UCSD-AML1 (cell line): ENCODE measurements at regions not wholly inside any gene's neighbourhood (a gene's known extent, or its start where the extent isn't known, plus 50 kb on each side); places are given as distances from the start of the nearest gene placed in this dataset.
"Not testable (repeated sequence)": the region's sequence is repeated elsewhere in the genome, so short reads cannot be mapped to it uniquely, and the experiment has no call there.

ENCODE experiments used
- DNase-seq: peaks from one replicate; lab custom pipeline; 2025; ENCODE audit not compliant: unreplicated experiment; lab: John Stamatoyannopoulos, UW

DNA sequence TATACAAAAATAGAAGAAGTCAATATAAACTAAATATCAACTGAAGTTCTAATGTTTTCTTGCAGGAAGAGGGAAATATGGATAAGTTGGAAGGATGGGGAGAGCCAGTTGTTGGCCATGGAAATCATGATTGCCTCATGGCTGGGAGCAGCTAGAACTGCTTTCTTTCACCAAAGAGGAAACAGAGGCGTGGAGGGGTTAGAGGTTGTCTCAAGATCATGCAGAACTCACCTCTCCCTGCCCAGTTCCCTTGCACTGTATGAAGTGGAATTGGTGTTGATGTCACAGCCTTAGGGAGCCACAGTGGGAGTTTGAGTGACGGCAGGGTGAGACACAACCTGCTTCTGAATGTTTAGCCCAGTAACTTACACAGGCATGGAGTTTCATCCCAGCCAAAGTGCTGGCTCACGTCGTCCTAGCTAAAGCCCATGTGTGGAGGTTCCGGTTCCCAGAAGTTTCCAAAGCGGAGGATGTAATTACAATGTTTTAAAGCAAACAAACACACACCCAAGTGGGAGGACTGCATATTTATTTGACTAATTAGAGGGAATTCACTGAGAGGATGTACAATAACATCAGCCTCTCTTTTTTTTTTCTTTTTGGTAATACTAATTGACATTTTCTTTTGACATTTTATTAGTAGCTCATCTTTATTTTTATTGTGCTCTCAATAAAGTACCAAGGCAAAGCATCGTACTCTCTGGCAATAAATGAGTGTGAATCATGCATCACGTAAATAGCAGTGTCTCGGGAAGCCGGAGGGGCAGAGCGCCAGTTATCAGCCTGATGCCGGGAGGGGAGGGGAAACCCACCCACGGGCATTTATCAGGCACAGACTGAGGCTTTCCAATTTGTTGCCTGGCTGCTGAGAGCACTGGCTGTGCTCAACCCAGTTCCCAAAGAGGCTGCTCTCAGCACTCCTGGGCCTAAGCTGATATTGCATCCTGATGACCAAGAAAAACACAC lies 118.7 kb upstream of the CDH5 start:
- no peak for DNase-seq

DNA sequence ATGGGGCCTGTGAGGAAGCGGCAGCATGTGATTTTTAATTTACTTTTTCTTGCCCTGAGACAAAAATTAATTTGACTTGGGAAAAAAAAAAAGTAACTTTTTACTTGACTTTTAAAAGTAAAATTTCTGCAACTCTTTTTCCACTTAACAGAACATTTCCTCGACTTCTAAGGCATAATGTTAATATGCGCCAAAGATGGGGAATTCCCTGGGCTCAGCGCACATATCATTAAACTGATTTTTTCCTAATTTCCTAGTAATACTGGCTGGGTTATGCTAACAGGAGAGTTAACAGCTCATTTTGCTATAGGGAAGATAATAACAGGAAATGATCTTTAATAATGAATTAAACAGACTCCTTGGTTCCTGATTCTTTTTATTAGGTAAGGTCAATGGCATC lies 120.6 kb upstream of the CDH5 start:
- DNase-seq = no peak

DNA sequence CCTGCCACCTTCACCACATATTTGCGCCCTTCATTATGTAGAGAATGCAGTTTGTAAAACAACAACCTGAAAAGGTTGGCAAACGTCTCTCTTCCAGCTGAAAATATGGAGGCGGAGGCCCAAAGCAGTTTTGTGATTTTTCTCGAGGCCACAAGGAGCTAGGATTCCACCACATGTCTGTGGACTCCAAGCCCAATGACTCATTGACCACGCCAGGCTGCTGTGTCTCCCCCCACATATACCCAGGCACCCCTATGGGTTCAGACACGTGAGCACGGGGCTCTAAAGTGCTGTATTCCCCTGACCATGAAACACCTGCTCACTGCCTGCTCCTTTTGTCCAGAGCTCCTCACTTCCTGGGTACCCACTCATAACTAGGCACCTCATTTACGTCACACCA lies 121.4 kb upstream of the CDH5 start:
- no peak for DNase-seq

DNA sequence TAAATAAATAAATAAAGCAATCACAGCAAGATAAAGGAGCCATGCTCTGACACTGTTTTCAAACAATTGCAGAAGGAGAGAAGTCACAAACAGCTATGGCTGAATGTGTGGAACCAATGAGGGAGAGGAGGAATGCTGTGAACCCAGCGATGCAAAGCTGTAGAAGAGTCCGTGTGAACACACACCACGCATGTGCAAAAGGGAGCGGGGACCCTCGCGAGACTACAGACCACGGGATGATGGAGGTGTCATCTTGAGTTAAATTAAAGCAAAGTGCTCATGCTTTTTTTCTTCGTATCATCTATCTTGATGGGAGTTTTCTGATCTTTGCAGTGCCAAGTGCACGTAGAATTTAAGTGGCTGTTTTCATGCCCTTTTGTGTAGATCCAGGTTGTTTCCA lies 123.8 kb upstream of the CDH5 start:
- DNase-seq = no peak

DNA sequence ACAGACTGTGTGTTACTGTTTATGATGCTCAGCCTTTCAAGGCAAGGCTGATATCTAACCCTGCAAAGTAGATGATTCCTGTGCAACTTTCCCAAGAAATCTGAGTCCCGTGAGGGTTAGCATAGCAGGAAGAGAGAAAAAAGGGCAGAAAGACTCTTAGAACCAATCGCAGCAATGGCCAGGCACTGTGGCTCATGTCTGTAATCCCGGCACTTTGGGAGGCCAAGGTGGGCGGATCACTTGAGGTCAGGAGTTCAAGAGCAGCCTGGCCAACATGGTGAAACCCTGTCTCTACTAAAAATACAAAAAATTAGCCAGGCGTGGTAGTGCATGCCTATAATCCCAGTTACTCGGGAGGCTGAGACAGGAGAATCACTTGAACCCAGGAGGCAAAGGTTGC lies 124.3 kb upstream of the CDH5 start:
- not testable (repeated sequence) for DNase-seq

DNA sequence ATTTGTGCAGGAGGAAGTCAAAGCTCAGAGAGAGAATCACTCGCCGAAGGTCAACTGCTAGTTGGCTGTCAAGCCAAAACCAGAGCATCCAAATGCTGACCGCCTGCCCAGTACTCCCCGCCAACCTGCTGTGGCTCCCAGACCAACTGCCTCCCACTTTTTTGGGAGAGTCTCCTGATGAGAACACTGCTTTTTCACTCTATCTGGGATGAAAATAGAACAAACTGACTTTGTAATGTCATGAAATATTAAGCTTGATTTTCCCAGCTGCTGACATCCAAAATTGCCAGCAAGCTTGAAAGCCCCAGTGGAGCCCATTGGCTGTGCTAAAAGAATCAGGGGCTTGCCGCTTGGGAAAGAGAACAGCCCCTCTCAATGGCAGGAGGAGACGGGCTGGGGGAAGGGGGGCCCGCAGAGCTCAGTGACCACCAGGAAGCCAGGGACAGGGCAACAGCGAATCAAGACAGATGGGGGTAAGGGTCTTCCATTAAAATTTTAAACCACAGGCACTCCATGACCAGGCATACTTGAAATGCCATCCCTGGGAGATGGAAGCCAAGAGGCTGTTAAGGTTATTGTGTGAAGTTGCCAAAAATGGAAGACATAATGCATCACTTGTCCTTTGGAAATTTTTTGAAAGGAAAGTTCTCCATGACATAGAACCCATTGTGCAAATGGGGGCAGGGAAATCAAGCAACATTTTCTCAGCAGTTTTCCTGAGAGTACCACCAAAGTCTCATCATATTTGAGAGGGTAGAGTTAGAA lies 125.7 kb upstream of the CDH5 start:
- DNase-seq = no peak

DNA sequence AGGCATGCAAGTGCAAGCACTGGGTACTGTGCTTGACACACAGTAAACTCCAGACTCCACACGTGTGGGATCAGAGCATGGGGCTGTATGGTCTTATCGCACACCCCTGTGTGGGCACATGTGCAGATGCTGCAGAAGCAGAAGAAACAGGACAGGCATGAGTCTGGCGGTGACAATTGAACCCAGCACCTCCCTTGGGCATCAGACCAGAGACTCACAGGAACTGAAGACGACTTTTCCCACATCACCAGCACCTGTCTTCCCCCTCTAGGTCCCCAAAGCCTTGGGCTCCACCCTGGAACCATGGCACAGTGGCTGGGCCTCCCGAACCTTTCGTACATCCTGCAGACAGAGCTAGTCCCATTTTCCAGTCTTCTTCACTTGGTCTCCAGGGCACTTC lies 126.4 kb upstream of the CDH5 start:
- no peak for DNase-seq

DNA sequence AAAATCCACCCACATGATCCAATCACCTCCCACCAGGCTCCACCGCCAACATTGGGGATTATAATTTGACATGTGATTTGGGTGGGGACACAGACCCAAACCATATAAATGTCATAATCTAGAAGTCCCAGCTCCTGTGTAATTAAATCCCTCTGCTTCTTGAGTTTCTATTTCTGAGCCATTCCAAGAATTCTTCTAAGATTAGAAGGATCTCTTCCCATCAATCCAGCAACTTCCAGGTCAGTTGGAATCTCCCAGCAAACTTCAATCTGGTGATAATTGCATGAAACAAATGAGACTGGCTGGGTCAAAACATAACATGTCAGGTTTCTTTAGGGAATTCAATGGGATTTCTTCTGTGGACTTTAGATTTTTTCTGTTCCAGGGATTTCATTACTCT lies 127.8 kb upstream of the CDH5 start:
- DNase-seq = no peak

DNA sequence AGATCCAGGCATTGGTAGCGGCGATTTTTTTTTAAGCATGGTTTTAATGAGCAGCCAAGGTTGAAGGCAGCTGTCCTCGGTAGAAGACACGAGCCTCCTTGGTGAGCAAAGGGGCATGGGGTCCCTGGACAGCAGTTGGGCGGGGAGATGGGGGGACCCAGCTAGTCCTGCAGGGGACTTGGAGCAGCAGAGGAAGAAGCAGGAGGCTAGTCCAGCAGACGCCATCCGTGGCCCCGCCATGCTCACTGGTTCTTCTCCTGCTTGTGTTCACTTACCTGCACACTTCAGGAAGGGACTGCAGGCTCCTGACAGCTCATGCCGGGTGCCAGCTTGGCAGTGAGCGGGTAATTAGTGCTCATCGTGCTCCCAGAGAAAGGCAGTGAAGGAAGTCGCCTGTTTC lies 130.2 kb upstream of the CDH5 start:
- no peak for DNase-seq

DNA sequence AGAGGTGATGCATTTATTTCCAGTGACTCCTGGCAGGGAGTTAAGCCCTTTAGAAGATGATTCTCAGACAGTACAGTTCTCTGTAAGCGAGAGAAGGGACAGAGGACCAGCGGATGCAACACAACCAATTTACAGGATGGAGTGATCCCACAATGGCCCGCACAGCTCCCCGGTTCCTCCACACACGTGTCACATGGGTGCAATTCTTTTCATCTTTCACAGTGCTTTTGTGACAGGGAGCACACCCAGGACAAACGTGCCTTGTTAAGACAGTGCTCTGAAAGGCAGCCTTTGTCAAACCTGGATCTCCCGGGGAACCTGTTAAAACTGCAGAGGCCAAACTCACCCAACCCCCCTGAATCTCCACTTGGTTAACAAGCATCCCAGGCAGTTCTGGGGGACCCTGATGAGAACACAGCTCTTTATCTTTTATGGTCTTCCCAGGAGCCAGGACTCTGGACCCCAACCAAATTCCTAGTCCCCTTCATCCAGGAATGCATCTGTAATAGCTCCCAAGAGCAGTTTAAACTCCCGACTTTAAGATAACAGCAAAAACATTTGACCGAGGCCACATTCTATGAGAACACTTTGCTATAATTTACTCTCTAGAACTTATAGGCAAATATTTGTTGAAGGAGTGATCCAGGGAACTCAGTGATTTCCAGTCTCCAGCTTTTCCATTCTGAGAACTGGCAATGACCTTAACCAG lies 134.9 kb upstream of the CDH5 start:
- no peak for DNase-seq

DNA sequence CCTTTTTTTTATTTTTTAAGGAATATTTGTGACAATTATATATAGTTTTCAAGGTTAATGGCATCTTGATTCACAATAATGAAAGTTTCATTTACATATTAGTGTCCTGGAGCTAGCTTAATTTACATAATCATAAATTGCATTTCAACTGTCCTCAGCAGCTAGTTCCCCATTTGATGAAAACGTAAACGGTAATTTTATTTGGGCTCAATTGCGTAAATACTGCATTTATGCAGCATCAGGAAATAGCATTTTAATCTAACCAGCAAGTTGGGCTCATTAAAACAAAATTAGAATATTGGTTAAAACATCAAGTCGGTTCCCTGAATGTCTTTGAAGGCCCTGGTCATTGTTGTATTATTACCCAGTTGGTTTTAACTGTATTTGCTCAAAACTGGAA lies 136.8 kb upstream of the CDH5 start:
- no peak for DNase-seq

DNA sequence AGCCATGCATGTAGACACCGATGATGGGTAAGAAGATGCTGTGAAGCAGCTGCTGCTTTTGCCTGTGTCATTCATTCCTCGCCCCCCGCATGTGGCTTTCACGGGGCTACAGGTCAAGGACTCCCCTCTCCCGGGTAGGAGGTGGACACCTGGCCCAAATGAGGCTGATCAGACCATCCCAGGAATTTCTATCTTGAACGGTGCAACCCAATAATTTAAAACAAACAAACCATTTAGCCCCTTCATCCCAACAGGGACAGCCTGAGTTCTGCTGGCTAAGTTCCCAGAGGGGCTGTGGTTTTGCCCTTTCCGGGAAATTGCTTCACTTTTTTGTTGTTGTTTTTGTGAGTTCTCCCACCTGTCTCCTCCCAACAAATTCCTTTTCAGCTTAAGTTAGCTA lies 137.7 kb upstream of the CDH5 start:
- DNase-seq = no peak

DNA sequence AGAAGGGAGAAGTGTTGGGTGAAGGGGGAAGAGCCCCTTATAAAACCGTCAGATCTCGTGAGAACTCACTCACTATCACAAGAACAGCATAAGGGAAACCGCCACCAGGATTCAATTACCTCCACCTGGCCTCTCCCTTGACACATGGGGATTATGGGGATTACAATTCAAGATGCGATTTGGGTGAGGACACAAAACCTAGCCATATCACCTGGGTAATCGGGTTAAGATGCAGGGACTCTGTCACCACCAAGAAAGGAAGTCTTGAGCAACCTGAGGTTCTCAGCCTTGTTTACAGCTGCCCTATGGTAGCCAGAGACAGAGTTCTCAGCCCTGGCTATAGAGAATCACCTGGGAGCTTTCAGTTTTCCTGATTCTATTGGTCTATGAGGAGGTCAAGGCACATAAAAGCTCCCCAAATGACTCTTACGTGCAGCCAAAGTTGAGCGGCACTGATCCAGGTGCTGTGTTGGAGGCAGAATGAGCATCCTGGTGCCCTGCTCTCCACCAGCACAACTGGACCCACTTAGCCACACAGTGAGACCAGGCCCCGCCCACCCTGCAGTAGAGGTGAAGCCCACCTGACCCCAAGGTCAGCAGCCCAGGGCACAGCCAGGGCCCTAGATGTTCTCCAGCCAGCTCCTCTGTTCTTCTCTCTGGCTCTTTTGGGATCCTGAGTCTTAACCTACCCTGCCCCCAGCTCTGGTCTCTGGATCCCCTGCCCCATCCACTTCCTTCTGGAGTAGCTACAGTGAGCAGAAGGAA lies 138.5 kb upstream of the CDH5 start:
- no peak for DNase-seq

DNA sequence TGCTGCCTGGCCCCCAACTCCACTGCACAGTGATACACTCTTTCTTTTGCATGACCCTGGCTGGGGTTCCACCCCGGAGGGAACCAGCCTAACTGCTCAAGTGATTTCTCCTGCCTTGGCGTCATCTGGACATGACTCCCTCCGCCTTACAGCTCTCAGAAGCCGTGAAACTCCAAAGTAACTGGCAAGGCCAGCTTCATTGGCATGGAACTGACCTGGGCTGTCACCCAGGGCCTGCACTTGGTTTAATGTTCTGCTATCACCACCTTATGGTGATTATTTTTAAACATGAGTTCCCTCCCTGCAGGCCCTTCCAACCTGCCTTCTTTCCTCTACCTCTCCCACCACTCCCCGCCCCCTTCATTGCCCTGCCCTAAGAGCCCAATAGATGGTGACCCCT lies 139.7 kb upstream of the CDH5 start:
- DNase-seq = no peak

DNA sequence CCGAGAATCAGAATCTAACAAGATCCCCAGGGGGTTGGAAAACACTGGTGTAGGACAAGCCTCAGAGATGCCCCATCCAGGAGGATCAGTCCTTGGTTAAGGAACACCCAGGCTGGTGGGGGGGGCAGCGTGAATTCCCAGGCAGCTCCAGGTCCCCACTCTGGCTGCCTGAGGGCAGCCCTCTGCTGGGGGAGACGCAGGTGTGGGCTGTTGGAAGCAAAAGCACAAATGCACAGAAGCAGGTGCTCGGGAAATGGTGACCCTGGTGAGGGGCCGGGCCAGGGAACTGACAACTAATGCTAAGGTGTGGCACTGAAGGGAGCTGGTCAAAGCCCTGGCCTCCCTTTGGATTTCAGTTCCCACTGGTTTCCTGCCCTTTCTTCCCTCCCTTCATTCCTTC lies 140.8 kb upstream of the CDH5 start:
- DNase-seq = no peak

DNA sequence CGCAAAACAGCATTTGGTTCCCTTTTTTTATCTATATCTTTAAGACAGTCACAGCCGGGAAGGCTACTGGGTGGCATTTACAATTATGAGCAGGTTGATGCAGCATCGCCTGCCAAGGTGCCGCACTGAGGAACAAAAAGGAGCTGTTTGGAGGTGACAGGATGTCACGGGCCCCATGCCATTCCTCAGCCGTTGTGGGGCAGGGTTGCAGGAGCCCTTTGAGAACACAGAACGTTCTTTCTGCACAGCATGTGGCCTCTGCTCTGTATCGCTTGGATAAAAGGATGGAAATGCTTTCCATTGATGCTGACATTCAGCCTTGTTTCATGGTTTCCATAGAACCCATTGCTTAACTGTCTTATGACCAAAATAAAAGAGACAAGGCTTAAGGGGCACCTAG lies 141.9 kb upstream of the CDH5 start:
- no peak for DNase-seq

DNA sequence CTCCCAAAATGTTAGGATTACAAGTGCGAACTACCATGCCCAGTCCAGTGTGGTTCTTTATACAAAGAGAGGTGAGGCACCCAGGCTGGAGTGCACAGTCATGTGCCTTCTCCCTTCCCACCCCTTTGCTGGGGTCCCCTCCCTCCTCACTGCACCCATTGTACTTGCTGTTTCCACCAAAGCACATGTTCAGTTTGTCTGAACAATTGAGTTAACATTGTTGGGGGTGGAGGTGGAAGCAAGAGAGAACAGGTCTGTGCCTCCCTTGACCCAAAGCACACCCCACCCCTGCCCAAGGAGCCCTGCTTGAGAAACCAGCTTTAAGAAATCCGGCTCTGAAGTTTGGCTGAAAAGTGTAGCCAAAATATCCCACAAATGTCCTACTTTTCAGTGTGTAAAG lies 142.3 kb upstream of the CDH5 start:
- no peak for DNase-seq

DNA sequence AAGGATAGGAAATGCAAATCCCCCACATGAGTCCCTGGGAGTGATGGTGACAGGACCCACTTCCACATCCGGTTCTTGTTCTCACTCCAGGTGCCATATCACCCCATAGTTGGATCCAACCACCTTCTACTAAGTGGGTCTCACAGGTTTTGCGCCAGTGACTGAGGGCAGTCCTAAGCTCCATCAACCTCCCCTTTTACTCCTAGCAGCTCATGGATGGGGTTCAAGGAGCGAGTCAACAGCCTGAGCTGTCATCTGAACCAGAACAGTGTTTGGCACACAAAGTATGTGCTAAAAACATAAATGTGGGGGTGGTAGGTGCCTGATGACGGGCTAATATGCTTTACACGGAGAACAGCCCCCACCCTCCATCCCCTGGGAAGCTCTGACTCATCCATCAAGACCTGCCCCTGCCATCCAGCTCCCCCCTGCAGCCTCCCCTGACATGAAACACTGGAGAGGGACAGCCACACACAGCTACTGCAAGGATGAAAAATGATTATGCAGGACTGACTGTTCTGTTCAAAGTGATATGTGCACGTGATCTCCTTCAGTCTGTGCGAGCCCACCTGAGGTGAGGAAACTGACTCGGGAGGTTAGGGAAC lies 143.2 kb upstream of the CDH5 start:
- DNase-seq = no peak

DNA sequence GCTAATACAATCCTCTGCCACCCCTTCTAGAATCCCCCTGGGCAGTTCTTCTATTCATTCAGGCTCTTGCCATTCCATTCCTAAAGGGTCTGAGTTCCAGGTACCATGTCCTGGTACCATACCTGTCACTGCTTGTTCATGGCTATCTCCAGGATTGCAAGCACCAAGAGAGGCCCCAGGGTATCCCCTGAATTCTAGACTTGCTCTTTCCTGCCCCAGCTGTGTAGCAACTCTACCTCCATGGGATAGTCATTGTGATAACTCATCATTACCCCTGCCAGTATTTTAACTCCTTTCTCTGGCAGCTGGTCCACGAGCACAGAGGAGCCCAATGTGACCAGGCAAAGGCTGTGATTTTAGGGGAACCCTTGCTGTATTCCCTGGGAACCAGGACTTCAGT lies 143.7 kb upstream of the CDH5 start:
- no peak for DNase-seq

DNA sequence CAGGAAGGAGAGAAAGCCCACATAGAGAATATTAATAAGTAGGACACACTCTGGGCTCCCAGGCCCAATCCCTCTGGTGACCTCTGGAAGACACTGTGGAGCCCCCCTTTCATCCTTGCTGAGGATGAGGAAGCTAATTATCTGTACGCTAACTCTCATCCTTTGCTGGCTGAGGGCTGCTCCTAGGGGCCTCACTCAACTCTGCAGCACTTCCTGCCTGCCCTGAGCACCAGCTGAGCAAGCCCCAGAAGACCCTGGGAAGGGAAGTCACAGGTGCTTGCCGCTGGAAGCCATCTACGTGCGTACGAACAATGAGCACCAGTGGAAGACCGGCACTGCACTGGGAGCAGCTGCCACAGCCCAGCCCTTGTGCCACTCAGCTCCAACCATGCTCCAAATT lies 145.8 kb upstream of the CDH5 start:
- DNase-seq = no peak

DNA sequence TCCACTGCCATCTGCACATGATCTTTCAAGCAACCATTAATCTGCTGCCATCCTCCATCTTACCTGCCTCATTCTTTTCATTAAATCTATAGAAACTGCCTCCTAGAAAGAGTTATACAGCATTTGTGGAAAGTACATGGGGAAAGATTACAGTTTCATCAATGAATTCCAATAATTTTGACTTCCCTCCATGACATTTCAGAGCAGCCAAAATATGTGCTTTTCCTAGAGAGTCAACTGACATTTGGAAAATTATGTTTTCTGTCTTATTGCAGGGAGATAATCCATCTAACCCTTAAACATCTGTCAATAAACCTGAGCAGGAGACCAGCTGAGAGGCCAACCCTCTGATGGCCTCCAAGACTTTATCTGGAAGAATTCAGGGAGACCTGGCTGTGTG lies 147.0 kb upstream of the CDH5 start:
- DNase-seq = no peak
